ENCODE measurements at regions not wholly inside any gene's neighbourhood (a gene's known extent, or its start where the extent isn't known, plus 50 kb on each side); places are given as distances from the start of the nearest gene placed in this dataset.
"Not testable (repeated sequence)": the region's sequence is repeated elsewhere in the genome, so short reads cannot be mapped to it uniquely, and the experiment has no call there.

DNA sequence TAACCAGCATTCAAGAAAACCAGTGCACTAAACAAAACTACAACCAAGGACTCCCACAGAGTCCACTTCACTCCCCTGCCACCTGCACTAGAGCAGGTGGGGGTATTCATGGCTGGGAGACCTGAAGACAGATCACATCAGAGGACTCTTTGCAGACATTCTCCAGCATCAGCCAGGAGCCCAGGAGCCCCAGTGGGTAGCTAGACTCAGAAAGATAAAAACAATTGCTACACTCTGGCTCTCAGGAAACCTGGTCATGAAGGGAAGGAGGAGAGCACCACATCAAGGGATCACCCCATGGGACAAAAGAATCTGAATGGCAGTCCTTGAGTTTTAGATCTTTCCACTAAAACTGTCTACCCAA lies 472.1 kb downstream of the PLPP3 start:
- in situ Hi-C loops (cut with HindIII; ENCODE audit: low pct_unique_long_range_greater_than_20kb, low sequenced_read_pairs): no loop called here
- no peak for DNase-seq (ENCODE audit: low read depth, low spot score)

DNA sequence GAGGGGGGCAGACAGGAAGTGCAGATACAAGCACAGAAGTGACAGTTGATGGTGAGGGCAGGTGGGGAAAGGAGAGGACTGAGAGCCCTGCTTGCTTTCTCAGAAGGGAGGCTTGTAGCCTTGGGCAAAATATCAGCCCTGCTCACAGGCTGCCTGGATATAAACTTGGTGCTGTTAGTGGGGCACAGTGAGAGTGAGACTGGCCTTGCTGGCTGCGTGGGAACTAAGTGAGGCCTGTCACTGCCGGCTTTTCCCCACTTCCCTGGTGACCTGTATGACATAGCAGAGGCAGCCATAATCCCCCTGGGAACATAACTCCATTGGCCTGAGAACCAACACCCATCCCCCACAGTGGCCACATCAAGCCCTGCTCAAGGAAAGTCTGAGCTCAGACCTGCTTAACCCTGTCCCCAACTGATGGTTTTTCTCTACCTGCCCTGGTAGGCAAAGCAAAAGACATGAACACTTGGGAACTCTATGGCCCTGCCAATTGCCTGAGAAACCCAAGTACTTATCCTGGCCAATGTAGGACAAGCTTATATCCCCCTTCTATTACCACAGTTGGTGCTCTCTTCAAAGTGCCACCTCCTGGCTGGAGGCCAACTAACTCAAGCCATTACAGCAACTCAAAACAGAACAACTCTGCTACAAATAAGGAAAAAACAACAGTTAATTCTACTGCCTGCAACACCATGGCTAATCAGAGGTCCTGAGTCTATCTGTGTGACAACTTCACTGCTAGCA lies 472.7 kb downstream of the PLPP3 start:
- in situ Hi-C loops (cut with HindIII; ENCODE audit: low pct_unique_long_range_greater_than_20kb, low sequenced_read_pairs): no loop called here
- no peak for DNase-seq (ENCODE audit: low read depth, low spot score)

DNA sequence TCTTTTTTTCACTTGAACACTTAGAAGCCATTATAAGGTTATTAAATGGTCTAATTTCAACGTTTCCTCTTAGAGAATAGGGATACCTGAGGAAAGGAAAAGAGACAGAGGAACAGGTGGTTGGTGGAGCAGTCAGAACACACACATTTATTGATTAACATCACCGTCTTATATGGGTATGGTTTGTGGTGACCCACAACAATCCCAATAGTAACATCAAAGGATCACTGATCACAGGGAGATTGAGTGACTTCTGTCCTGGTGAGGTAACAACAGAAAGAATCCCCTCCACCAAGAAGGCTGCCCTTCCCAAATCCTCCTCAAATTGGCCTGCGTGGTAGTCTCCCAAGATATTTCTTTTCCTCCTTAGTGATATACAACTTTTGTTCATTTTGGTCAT lies 474.0 kb downstream of the PLPP3 start:
- no peak for DNase-seq (ENCODE audit: low read depth, low spot score)

DNA sequence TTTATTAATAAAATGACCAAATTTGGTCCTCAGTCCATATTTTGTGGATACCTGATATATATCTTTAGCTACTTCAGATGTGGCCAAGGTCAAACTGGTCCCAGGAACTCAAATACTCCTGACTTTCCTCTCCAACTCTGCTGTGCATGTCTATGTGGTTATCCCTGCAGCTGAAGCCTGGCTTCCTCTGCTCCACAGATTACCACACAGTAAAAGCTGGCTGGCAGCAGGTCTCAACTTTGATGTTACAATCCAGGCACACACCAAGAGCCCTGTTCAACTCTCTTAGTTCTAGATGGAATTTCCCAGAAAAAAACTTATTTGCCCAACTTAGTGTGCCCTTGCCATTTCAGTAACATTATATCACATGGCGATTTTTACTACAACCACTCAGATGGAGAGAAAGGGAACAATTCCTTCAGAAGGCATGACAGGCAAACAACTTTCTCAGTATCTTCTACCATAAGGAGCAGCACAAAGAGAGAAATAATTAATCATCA lies 479.5 kb downstream of the PLPP3 start:
- no peak for DNase-seq (ENCODE audit: low read depth, low spot score)
- in situ Hi-C loops (cut with HindIII; ENCODE audit: low pct_unique_long_range_greater_than_20kb, low sequenced_read_pairs): no loop called here

More for the DNA sequence above, 474.0 kb downstream of the PLPP3 start:
- in situ Hi-C loops (cut with HindIII; ENCODE audit: low pct_unique_long_range_greater_than_20kb, low sequenced_read_pairs): no loop called here

DNA sequence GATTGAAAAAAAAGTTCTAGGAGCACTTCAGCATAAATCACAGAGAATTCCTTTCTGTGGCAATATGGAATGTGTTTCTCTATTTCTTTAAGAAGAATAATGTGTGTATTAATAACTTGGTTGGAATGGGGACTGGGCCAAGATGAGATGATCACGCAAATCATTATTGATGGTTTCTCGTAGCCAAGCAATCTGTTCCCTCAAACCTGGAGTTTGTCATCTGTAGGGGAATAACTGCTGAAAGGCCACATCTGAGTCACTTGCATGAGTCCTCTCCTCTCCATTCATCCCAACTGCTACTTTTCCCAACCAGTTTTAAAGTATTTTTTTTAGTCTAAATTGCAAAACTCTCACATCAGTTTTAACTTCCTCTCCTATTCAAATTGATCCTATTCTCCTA lies 480.4 kb downstream of the PLPP3 start:
- DNase-seq (ENCODE audit: low read depth, low spot score): no peak
- in situ Hi-C loops (cut with HindIII; ENCODE audit: low pct_unique_long_range_greater_than_20kb, low sequenced_read_pairs): no loop called here

DNA sequence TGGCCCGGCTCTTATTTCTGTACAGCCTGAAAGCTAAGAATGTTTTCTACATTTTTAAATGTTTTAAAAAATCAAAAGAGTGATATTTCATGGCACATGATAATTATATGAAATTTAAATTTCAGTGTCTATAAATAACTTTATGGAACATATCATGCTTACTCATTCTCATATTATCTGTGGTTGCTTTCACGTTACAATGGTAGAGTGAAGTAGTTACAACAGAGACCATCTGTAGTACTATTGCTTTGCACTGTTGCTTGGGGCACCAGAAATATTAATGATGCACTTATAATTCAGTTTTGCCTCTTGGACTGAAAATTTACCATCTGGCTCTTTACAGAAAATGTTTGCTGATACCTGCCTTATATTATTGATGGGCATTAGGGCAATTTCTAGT lies 481.6 kb downstream of the PLPP3 start:
- no peak for DNase-seq (ENCODE audit: low read depth, low spot score)

DNA sequence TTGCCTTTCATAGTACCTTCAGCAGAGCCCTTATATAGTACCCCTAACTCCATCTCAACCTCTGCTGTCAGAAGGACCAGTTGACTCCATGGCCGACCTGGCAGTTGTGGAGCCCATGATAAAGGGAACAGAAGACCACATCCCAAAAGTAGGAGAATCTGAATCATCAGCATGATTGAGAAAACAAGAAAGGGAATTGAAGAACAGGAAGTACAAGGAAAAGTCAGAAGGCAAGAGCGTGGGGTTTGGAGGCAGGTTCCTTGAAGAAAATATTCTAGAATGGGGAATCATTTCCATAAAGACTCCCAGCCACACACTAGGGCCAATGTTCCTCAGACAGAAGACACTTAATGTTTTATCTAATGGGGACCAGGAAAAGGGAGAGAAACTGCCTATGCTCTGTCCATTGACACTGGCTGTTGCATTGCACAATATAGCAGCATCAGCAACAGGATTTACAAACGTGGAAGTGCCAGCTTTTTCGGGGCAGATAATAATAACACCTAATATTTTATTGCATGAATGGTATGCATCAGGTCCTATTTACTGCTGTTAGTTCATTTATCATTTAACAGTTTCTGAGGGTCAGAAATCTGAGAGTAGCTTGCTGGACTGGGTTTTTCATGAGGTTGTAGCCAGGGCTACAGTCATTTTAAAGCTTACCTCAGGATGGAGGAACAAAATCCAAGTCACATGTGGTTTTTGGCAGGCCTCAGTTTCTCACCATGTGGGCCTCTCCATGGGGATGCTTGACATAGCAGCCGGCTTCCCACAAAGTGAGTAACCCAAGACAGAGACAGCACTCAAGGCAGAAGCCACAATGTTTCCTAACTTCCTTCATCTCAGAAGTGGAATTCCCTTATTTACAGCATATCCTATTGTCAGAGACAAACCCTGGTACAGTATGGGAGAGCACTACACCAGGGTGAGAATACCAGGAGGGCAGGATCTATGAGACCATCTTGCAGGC lies 483.4 kb downstream of the PLPP3 start:
- DNase-seq (ENCODE audit: low read depth, low spot score): no peak
- in situ Hi-C loops (cut with HindIII; ENCODE audit: low pct_unique_long_range_greater_than_20kb, low sequenced_read_pairs): no loop called here

More for the DNA sequence above, 481.6 kb downstream of the PLPP3 start:
- in situ Hi-C loops (cut with HindIII; ENCODE audit: low pct_unique_long_range_greater_than_20kb, low sequenced_read_pairs): no loop called here

DNA sequence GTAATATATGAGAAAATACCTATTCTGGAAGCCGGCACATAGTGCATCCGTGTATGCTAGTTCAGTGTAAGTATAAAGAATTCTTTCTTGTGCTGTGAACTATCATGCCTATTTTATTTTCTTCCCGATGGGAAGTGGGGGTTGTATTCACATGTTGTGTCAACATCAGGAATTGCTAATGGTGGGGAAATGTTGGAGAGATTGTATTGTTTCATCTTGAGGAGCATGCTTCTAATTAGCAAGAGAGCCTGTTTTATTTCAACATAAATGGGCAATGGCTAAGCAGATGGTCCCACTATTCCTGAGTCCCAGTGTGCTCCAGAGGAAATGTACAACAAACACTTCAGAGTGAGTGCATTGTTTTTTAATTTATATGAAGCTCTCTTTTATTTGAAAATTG lies 485.2 kb downstream of the PLPP3 start:
- no peak for DNase-seq (ENCODE audit: low read depth, low spot score)
- in situ Hi-C loops (cut with HindIII; ENCODE audit: low pct_unique_long_range_greater_than_20kb, low sequenced_read_pairs): no loop called here

DNA sequence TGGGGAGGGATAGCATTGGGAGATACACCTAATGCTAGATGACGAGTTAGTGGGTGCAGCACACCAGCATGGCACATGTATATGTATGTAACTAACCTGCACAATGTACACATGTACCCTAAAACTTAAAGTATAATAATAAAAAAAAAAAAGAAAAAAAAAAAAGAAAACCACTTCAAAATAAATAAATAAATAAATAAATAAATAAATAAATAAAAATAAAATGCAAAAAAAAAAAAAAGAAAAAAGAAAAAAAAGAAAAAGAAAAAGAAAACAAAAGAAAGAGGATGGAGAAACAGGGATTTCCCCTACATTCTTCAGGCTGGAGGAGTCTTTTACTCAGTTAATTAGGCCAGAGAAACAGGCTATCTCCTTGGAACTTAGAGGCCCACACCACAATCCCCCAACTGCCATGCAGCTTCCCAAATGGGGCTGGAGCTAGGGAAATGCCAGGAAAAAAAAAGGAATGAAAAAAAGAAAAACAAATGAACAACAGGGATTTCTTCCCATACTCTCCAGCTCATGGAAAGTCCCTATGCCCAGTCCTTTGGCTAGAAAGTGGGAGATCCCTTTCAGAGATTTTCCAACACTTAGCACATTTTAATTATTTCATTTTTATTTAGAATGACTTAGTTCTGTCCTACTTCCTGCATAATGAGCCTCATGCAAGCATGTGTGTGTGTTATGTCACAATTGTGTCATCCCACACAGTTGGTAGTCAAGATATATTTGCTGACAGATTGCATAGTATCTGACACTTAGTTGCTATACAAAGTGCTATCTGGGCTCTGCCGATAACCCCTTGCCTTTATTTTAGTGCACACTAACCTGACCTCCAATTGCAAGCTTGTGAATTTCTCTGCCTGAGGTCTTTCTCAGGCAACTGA lies 486.4 kb downstream of the PLPP3 start:
- no peak for DNase-seq (ENCODE audit: low read depth, low spot score)
- in situ Hi-C loops (cut with HindIII; ENCODE audit: low pct_unique_long_range_greater_than_20kb, low sequenced_read_pairs): no loop called here

DNA sequence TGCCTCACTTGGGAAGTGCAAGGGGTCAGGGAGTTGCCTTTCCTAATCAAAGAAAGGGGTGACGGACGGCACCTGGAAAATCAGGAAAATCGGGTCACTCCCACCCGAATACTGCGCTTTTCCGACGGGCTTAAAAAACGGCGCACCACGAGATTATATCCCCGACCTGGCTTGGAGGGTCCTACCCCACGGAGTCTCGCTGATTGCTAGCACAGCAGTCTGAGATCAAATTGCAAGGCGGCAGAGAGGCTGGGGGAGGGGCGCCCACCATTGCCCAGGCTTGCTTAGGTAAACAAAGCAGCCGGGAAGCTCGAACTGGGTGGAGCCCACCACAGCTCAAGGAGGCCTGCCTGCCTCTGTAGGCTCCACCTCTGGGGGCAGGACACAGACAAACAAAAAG lies 489.5 kb downstream of the PLPP3 start:
- DNase-seq (ENCODE audit: low read depth, low spot score): not testable (repeated sequence)

DNA sequence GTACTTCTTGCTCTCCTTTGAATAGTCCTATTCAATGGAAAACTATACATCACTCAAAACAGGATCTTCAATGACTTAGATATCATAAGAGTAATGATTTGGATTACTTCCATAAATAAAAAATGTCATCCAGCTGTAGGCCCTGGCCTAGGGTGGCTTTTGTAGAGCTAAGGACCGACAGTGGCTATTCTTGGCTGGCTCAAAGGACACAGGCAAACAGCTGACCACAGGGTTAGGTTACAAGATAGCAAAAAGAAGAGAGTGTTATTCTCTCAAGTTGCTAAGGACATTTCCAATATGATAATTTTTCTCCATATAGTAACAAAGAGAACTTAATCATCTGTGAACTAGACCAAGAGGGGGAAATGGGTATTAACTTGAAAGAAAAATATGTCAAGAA lies 495.1 kb downstream of the PLPP3 start:
- in situ Hi-C loops (cut with HindIII; ENCODE audit: low pct_unique_long_range_greater_than_20kb, low sequenced_read_pairs): no loop called here
- no peak for DNase-seq (ENCODE audit: low read depth, low spot score)

More for the DNA sequence above, 489.5 kb downstream of the PLPP3 start:
- in situ Hi-C loops (cut with HindIII; ENCODE audit: low pct_unique_long_range_greater_than_20kb, low sequenced_read_pairs): not testable (repeated sequence)

DNA sequence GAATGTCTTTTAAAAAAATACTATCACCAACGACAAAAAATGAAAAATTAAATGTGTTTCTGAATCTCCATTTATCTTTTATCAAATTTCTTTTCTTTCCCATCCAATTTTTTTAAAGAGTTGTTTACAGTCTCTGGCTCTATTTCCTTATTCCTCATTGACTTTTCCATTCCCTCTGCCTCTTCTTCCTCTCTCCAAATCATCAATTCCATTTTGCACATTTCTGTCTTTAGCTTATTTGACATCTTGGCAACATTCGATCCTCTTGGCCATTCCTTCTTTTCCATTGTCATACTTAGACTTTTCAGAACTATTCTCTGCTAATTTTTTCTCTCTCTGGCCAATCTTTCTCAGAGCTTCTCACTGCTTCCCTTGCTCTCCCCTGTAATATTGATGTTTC lies 497.6 kb downstream of the PLPP3 start:
- in situ Hi-C loops (cut with HindIII; ENCODE audit: low pct_unique_long_range_greater_than_20kb, low sequenced_read_pairs): no loop called here
- no peak for DNase-seq (ENCODE audit: low read depth, low spot score)

DNA sequence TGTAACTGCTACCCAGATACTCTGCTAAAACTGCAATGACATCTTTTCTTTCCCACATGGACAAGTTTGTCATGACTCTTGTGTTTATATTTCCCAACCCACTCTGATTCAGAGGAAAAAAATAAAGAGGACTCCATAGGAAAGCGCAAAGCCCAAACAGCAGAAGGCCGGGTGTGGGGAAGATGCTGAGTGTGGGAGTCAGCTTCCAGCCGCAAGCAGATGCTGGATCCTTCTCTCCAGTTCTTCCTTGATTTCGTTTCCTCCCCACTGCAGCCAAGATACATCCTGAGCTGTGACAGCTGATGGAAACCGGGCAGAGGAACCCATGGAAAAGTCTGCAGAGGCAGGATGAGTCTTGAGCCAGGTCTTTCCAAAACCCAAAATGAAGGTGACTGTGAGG lies 498.2 kb downstream of the PLPP3 start:
- in situ Hi-C loops (cut with HindIII; ENCODE audit: low pct_unique_long_range_greater_than_20kb, low sequenced_read_pairs): no loop called here
- DNase-seq (ENCODE audit: low read depth, low spot score): no peak

DNA sequence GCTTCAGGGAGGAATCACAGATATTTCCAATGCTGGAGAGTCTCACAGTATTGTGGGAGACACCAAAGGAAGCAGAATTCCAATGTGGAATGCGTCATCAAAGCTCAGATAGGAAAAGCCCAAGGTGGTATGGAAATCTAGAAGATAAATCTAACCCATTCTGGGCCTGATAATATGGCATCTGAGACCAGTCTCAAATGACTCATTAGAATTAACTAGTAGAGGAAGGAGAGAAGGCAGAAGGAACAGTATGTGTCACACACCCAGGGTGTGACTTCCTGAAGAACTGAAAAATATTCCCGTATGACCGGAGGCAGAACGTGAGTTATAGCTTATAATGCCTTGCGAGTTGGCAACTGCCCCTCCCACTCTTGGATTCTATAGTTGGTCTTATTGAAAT lies 499.2 kb downstream of the PLPP3 start:
- DNase-seq (ENCODE audit: low read depth, low spot score): no peak
- in situ Hi-C loops (cut with HindIII; ENCODE audit: low pct_unique_long_range_greater_than_20kb, low sequenced_read_pairs): no loop called here

DNA sequence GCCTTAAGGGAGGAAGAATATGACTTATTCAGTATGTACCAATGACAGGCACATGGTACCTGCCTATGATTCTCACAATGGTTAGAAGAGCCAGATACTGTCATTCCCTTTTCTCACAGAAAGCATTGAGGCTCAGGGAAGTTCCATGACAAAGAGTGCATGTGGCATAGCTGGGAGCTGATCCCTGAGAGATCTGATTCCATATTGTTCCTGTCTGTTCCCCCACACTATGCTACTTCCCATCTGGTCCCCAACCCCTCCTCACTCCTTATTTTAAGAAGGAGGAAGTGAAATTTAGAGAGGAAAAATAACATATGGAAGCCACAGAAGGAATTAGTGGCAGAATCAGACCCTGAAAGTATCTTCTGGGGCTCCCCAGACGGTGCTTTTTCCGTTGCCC lies 500.0 kb downstream of the PLPP3 start:
- in situ Hi-C loops (cut with HindIII; ENCODE audit: low pct_unique_long_range_greater_than_20kb, low sequenced_read_pairs): no loop called here
- no peak for DNase-seq (ENCODE audit: low read depth, low spot score)

DNA sequence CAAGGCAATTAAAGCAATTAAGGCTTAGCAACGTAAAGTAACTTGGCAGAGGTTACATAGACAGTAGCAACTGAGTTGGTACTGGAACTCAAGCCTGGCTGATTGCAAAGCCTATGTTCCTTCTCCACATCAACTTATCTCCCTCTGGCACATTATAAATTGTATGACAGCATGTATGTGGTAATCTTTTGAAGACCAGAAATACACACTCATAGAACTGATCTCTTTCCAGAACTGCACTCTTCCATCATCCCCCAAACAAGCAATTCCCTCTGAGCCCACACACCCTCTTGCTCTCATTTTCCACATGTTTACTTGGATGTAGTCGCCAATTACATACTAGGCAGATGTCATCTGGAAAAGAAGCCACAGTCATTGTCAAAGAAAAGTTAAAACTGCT lies 502.2 kb downstream of the PLPP3 start:
- DNase-seq (ENCODE audit: low read depth, low spot score): no peak

DNA sequence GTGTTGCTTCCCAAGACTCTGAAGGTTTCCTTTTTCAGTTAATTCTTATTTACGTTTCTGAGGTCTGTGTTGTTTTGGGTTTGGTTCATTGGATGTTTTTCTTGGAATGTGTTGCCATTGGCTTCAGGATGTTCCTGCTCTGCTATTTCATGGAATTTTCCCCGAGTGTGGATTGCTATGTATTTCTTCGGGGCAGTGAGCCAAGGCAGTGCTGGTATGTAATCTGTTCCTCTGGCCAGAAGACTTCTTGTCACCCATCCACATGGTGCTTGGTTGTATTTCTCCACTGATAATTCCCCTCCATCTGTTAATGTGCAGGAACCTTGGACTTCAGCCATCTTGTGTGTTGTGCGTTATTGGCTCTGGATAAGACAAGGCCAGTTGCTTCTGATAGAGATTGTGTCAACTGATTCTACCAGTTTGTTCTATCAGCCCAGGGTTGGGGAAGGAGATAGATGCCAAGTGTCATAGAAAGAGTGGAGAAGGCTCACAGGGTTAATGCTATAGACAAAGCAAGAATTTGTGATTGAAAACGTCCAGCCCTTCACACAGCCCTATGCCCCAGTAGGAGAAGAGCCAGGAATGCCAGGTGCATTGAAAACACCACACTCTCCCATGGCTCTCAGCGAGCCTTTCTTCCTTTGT lies 505.2 kb downstream of the PLPP3 start:
- DNase-seq (ENCODE audit: low read depth, low spot score): no peak
- in situ Hi-C loops (cut with HindIII; ENCODE audit: low pct_unique_long_range_greater_than_20kb, low sequenced_read_pairs): no loop called here

More for the DNA sequence above, 502.2 kb downstream of the PLPP3 start:
- in situ Hi-C loops (cut with HindIII; ENCODE audit: low pct_unique_long_range_greater_than_20kb, low sequenced_read_pairs): no loop called here

All from SK-MEL-5 (cell line).